ENCODE measurements at regions not wholly inside any gene's neighbourhood (a gene's known extent, or its start where the extent isn't known, plus 50 kb on each side); places are given as distances from the start of the nearest gene placed in this dataset.

GRCh38 chr3:94440767-94441493 lies 378.1 kb downstream of the NSUN3 start:
- H3K79me1 ChIP-seq (ENCODE audit: low read depth, low read length) = no peaks in the 10 kb centered on the region
- no peak overlapping the region for H3K4me2 ChIP-seq (ENCODE audit: insufficient read depth in 1 of 2, low read depth in 2 of 2, low read length in 2 of 2)
- ChIA-PET POLR2A (ENCODE audit: partially characterized antibody) (no interaction called here), CTCF (ENCODE audit: partially characterized antibody) (no interaction called here)
- no peak overlapping the region for H3K18ac ChIP-seq (ENCODE audit: extremely low read depth, low read length)
- H2BK12ac ChIP-seq (ENCODE audit: low read depth, low read length) = no peak overlapping the region
- no peaks in the 10 kb centered on the region for H4K20me1 ChIP-seq (replicated peaks in 1 of 2; ENCODE audit: control insufficient read depth in 1 of 2, insufficient read depth in 2 of 2, low read length in 2 of 2)
- no peaks in the 10 kb centered on the region for H3K79me2 ChIP-seq (ENCODE audit: control insufficient read depth in 1 of 2, insufficient read depth in 2 of 2, low read length in 2 of 2)
- H3K23me2 ChIP-seq (ENCODE audit: low read depth, low read length) = no peaks in the 10 kb centered on the region
- no peak overlapping the region for H3K23ac ChIP-seq (ENCODE audit: insufficient read length)
- TF ChIP-seq JUND (IDR thresholded peaks at IDR 0.05; ENCODE audit: low read length) = no peak
- no peak for TF ChIP-seq ZNF274 (IDR thresholded peaks at IDR 0.05; ENCODE audit: borderline replicate concordance, extremely low read depth, low read length)
- no peak for TF ChIP-seq RNF2 (IDR thresholded peaks at IDR 0.05; ENCODE audit: borderline replicate concordance, low read depth, low read length, missing control alignments, poor library complexity, severe bottlenecking)
- no peak for TF ChIP-seq CEBPB (IDR thresholded peaks at IDR 0.05; ENCODE audit: low read depth, low read length)
- no peak for TF ChIP-seq EP300 (IDR thresholded peaks at IDR 0.05; ENCODE audit: borderline replicate concordance in 1 of 2, low read depth in 2 of 2, low read length in 2 of 2)
- TF ChIP-seq TAF1 (IDR thresholded peaks at IDR 0.05; ENCODE audit: low read depth, low read length) = no peak
- H4K91ac ChIP-seq (replicated peaks; ENCODE audit: insufficient read length, low read length) = no peak overlapping the region
- H4K8ac ChIP-seq (ENCODE audit: extremely low read depth, insufficient read depth, low read length) = no peak overlapping the region
- DNase-seq (ENCODE audit: low read depth in 1 of 2, low spot score in 2 of 2) (no peak), FAIRE-seq (no peak)
- H3K36me3 ChIP-seq (ENCODE audit: control insufficient read depth in 2 of 4, insufficient read depth in 4 of 4, low read length in 3 of 4) = no peaks in the 10 kb centered on the region
- H3K4me1 ChIP-seq (replicated peaks in 1 of 4; ENCODE audit: control insufficient read depth in 3 of 4, insufficient read depth in 4 of 4, low read length in 3 of 4) = no peaks in the 10 kb centered on the region
- H3K27ac ChIP-seq (ENCODE audit: low read depth, low read length) = no peak overlapping the region
- H2AFZ ChIP-seq (ENCODE audit: low read length) = no peak overlapping the region
- H2BK120ac ChIP-seq (replicated peaks; ENCODE audit: low read depth, low read length) = no peak overlapping the region
- no peak overlapping the region for H3K9ac ChIP-seq (replicated peaks in 1 of 4; ENCODE audit: extremely low read depth in 1 of 4, low read depth in 3 of 4, low read length in 3 of 4)
- 93% methylated on average over 3 of the region's 3 CpGs; no CpG with 5 or more reads in 1 of the 2 experiments for WGBS, 2 experiments (ENCODE audit: extremely low coverage in 1 of 2, insufficient coverage in 1 of 2, insufficient read length in 1 of 2, insufficient replicate concordance in 2 of 2, low coverage in 1 of 2, low lambda C conversion rate in 2 of 2, missing lambda C conversion rate in 1 of 2)
- H4K5ac ChIP-seq (ENCODE audit: insufficient read length, low read depth, low read length) = no peak overlapping the region
- no peak overlapping the region for H3K4me3 ChIP-seq (ENCODE audit: extremely low read depth in 1 of 4, insufficient read depth in 2 of 4, low read depth in 3 of 4, low read length in 4 of 4)
- H3K27me3 ChIP-seq (replicated peaks in 1 of 4; ENCODE audit: control insufficient read depth in 3 of 4, extremely low read depth in 1 of 4, insufficient read depth in 3 of 4, low read length in 3 of 4) = no peaks in the 10 kb centered on the region
- H3K56ac ChIP-seq (replicated peaks; ENCODE audit: insufficient read length, low read depth, low read length) = no peak overlapping the region
- H2BK5ac ChIP-seq (ENCODE audit: low read depth, low read length) = no peak overlapping the region
- no peak overlapping the region for H3K4ac ChIP-seq (replicated peaks; ENCODE audit: insufficient read length, low read depth, low read length)
- H3K14ac ChIP-seq (ENCODE audit: insufficient read length) = no peak overlapping the region
- H2BK20ac ChIP-seq (ENCODE audit: low read length) = no peak overlapping the region
- H2BK15ac ChIP-seq (ENCODE audit: low read length) = no peak overlapping the region
- H3K9me3 ChIP-seq (ENCODE audit: insufficient read depth in 2 of 2, low read depth in 1 of 2, low read length in 1 of 2) = no peaks in the 10 kb centered on the region
- H2AK5ac ChIP-seq (ENCODE audit: low read depth, low read length) = no peak overlapping the region

All from H1 (cell line).